Esophagus muscularis mucosa (tissue), 4 donors: ENCODE measurements at regions not wholly inside any gene's neighbourhood (a gene's known extent, or its start where the extent isn't known, plus 50 kb on each side); places are given as distances from the start of the nearest gene placed in this dataset.

Experiments
- EP300 ChIP-seq: sonication (generic); formaldehyde crosslinking; IDR thresholded peaks from one replicate; pipeline ENCODE4 v1.6.1; 2017; ENCODE audit warnings: antibody characterized with exemption
- POLR2A ChIP-seq: fragments of 450-650 bp; IDR thresholded peaks from one replicate; pipeline ENCODE4 v1.6.1; 2017; ENCODE audit warnings: antibody characterized with exemption, moderate library complexity, mild to moderate bottlenecking, low read depth
- TF ChIP-seq, protein P1 (sequence below), 3 experiments: fragments of 200-600 bp in 2 of 3; fragments of 450-650 bp in 1 of 3; sonication (generic) in 2 of 3; IDR thresholded peaks; one replicate each; pipeline ENCODE4 v1.5.1; 2017 to 2019; ENCODE audit warnings: antibody characterized with exemption in 3 of 3, mild to moderate bottlenecking in 2 of 3, moderate library complexity in 1 of 3

DNA sequence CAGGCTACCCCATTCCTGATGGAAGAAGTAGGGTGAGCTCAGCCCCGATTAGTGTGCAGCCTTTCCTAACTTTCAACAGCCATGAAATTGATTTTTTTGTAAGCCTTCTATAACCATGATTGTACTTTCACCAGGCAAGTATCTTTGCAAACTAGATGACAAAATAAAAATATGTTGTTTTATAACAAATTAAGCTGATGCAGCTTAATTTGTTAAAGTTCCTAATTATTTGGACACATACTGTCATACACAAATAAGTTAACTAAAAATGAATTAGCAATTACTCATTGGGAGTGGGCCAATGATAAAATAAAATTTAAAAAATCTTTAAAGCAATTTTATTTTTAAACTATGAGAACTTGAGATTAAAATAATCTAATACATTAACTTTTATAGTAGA, 113.1 kb upstream of the FANCL start:
- TF ChIP-seq EP300: no peak
- TF ChIP-seq POLR2A: no peak
- TF ChIP-seq, protein P1, sequence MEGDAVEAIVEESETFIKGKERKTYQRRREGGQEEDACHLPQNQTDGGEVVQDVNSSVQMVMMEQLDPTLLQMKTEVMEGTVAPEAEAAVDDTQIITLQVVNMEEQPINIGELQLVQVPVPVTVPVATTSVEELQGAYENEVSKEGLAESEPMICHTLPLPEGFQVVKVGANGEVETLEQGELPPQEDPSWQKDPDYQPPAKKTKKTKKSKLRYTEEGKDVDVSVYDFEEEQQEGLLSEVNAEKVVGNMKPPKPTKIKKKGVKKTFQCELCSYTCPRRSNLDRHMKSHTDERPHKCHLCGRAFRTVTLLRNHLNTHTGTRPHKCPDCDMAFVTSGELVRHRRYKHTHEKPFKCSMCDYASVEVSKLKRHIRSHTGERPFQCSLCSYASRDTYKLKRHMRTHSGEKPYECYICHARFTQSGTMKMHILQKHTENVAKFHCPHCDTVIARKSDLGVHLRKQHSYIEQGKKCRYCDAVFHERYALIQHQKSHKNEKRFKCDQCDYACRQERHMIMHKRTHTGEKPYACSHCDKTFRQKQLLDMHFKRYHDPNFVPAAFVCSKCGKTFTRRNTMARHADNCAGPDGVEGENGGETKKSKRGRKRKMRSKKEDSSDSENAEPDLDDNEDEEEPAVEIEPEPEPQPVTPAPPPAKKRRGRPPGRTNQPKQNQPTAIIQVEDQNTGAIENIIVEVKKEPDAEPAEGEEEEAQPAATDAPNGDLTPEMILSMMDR (IDR thresholded peaks at IDR 0.05): no peak
